GM13976 (cell line): ENCODE measurements at regions not wholly inside any gene's neighbourhood (a gene's known extent, or its start where the extent isn't known, plus 50 kb on each side); places are given as distances from the start of the nearest gene placed in this dataset.

Experiments
- DNase-seq: peaks from one replicate; pipeline ENCODE4 v3.0.0; 2012; ENCODE audit warnings: low spot score
- CTCF ChIP-seq: IDR thresholded peaks from 2 replicates; pipeline ENCODE4 v1.5.1; 2012; ENCODE audit warnings: borderline replicate concordance, mild to moderate bottlenecking; ENCODE audit not compliant: insufficient read depth; ENCODE audit errors: extremely low read depth, missing control alignments, control extremely low read depth
- in situ Hi-C: fragments of 300-500 bp; cut with MboI; formaldehyde crosslinking; loops from one replicate; pipeline ENCODE4 v1.12.0; 2022; ENCODE audit warnings: low sequenced_read_pairs, mixed read lengths, inconsistent platforms; ENCODE audit not compliant: unreplicated experiment

DNA sequence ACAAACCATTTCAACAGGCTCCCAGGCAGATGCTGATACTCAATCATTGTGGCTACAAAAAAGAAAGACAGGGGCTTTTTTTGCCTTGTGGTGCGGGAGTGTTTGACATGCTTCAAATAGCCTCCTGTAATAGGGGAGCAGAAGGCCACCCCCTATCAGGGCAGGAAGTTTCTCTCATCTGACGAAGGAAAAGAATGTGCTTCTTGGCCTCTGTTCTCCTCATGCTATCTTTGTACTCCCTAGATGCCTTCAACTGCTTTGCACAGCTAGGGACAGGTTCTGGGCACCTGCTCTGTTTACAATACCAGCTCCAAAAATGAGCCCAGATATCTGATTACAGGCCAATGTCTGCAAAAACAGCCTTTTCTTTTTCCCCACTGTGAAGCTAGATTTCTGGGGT lies 391.1 kb downstream of the STIM2 start:
- DNase-seq, result no peak
- in situ Hi-C loops, result no loop called here
- TF ChIP-seq CTCF, result no peak

- TF ChIP-seq CTCF, result no peak
- no peak for DNase-seq
- in situ Hi-C loops, result no loop called here
These were observed 406.8 kb downstream of the STIM2 start for GRCh38 chr4:27267339-27267969.

DNA sequence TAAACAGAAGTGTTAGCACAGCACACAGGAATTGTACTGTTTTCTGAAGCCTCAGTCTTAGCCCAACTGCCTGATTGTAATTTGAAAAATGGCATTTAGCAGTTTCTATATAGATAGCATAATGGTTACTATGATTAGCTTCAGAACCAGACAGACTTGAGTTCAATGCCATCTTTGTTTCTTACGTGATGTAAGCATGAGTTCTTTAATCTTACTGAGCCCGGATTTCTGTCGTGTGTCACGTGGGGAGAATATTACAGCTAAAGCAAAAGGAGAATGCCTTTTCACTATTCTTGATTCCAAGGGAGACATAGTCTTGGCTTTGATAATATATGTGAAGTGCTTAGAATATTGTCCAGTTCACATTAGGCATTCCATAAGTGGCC lies 407.3 kb downstream of the STIM2 start:
- in situ Hi-C loops, result no loop called here
- DNase-seq, result no peak
- no peak for TF ChIP-seq CTCF

DNA sequence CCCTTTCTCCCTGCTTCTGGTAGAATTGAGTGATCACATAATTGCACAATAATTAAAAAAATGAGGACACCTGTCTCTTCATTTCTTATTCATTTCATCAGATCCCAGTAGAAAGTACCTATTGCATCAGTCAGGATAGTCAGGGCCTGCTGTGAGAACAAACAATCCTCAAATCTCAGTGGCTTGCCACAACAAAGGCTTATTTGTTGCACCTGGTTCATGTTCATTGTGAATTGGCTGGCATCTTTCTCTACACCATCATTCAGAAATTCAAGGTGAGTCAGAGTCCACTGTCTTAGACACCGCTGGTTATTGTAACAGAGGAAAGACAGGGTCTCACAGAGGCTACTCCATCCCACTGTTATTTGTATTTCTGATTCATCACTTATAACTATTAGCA lies 409.8 kb downstream of the STIM2 start:
- no peak for TF ChIP-seq CTCF
- in situ Hi-C loops, result no loop called here
- no peak for DNase-seq

DNA sequence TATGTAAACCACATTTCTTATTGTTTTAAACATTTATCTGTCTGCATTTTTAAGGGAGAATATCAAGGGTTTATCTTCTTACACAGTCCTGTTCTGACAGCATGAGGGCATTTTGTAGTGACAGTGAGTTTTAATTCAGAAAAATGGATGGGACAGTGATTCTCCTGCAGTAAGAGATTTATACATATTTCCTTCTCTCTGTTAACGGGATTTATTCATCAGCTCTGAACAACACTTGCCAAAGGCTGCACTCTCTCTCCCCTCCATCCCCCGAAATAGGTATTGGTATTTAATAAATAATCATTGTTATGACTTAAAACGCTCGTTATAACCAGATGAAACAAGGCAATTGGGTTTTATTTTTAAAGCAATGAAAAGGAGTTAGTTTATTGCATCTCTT lies 410.9 kb downstream of the STIM2 start:
- TF ChIP-seq CTCF, result no peak
- no peak for DNase-seq
- in situ Hi-C loops, result no loop called here

DNA sequence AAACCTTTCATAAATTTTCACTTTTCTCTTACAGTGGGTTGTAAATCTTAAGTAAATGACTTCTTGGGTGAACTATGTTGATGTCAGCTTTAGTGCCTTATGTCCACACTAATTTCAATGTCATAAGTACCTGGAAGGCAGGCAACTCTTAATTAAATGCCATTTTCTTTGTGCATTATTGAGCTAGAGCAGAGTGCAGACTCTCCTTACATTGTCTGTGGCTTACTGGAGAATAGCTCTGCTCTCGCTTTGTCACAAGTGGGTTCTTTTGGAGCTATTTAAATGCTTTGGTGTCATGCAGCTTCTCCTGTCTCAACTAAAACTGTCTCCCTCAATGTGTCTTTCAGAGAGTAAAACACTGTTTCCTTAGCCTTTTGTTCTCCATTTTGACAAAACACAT lies 411.6 kb downstream of the STIM2 start:
- no peak for TF ChIP-seq CTCF
- in situ Hi-C loops, result no loop called here
- DNase-seq, result no peak
